H1 (cell line): ENCODE measurements at regions not wholly inside any gene's neighbourhood (a gene's known extent, or its start where the extent isn't known, plus 50 kb on each side); places are given as distances from the start of the nearest gene placed in this dataset.

Experiments used
- CTCF ChIA-PET: fragments of 300-600 bp; sonication (Branson Sonifier 250); formaldehyde crosslinking; loops from one replicate; lab custom pipeline; 2021; ENCODE audit not compliant: partially characterized antibody; lab: Charles Lee
- POLR2A ChIA-PET: fragments of 300-600 bp; sonication (Branson Sonifier 250); formaldehyde crosslinking; loops from one replicate; lab custom pipeline; 2021; ENCODE audit warnings: inconsistent platforms; ENCODE audit not compliant: partially characterized antibody; lab: Charles Lee
- DNase-seq, 2 experiments: peaks; one replicate each; pipeline versions ENCODE4 v3.0.0 to v3.0.0-alpha.2; 2010 to 2022; ENCODE audit warnings: low spot score in 2 of 2, low read depth in 1 of 2, mixed read lengths in 1 of 2
- FAIRE-seq: peaks from 2 replicates; lab custom pipeline; 2011; peaks lifted over from hg19 to GRCh38; lab: Jason Lieb, UNC
- H2AFZ ChIP-seq: 2 replicates; pipeline ENCODE4 v1.8.1; 2012; ENCODE audit warnings: low read length, inconsistent platforms
- H2AK5ac ChIP-seq: 2 replicates; pipeline ENCODE4 v1.6.1; 2013; ENCODE audit warnings: low read depth, low read length
- H2BK120ac ChIP-seq: replicated peaks from 2 replicates; pipeline ENCODE3; 2013; ENCODE audit warnings: low read depth, low read length, inconsistent platforms
- H2BK12ac ChIP-seq: 2 replicates; pipeline ENCODE4 v1.6.1; 2013; ENCODE audit warnings: low read depth, low read length
- H2BK15ac ChIP-seq: 2 replicates; pipeline ENCODE4 v1.6.1; 2013; ENCODE audit warnings: low read length
- H2BK20ac ChIP-seq: 2 replicates; pipeline ENCODE4 v1.6.1; 2013; ENCODE audit warnings: low read length
- H2BK5ac ChIP-seq: 2 replicates; pipeline ENCODE4 v1.6.1; 2013; ENCODE audit warnings: low read depth, low read length
- H3K14ac ChIP-seq: 2 replicates; pipeline ENCODE4 v1.6.1; 2013; ENCODE audit warnings: inconsistent platforms; ENCODE audit not compliant: insufficient read length
- H3K18ac ChIP-seq: 2 replicates; pipeline ENCODE4 v1.6.1; 2013; ENCODE audit warnings: low read length; ENCODE audit errors: extremely low read depth
- H3K23ac ChIP-seq: 2 replicates; pipeline ENCODE4 v1.6.1; 2013; ENCODE audit warnings: inconsistent platforms; ENCODE audit not compliant: insufficient read length
- H3K23me2 ChIP-seq: 2 replicates; pipeline ENCODE4 v1.6.1; 2013; ENCODE audit warnings: low read depth, low read length
- H3K27ac ChIP-seq: 2 replicates; pipeline ENCODE4 v1.6.1; 2011; ENCODE audit warnings: low read depth, low read length, inconsistent platforms
- H3K27me3 ChIP-seq, 4 experiments: replicated peaks in 1 of 4; 1 replicate in 1 of 4; 2 replicates in 3 of 4; pipeline versions ENCODE4 v1.6.1 to v1.8.1; 2011 to 2013; ENCODE audit warnings: low read length in 3 of 4, mild to moderate bottlenecking in 3 of 4, inconsistent platforms in 2 of 4, mixed read lengths in 2 of 4, moderate library complexity in 1 of 4; ENCODE audit not compliant: control insufficient read depth in 3 of 4, insufficient read depth in 3 of 4; ENCODE audit errors: extremely low read depth in 1 of 4
- H3K36me3 ChIP-seq, 4 experiments: 2 replicates each; pipeline versions ENCODE4 v1.6.1 to v1.8.1; 2011 to 2013; ENCODE audit warnings: mild to moderate bottlenecking in 4 of 4, low read length in 3 of 4, moderate library complexity in 2 of 4, control low read depth in 1 of 4, inconsistent platforms in 1 of 4; ENCODE audit not compliant: insufficient read depth in 4 of 4, control insufficient read depth in 2 of 4
- H3K4ac ChIP-seq: replicated peaks from 2 replicates; pipeline ENCODE3; 2013; ENCODE audit warnings: low read length, low read depth, mixed read lengths, inconsistent platforms; ENCODE audit not compliant: insufficient read length
- H3K4me1 ChIP-seq, 4 experiments: replicated peaks in 1 of 4; 1 replicate in 1 of 4; 2 replicates in 3 of 4; pipeline versions ENCODE4 v1.6.1 to v1.8.1; 2011 to 2013; ENCODE audit warnings: low read length in 3 of 4, inconsistent platforms in 2 of 4, mixed read lengths in 1 of 4; ENCODE audit not compliant: insufficient read depth in 4 of 4, control insufficient read depth in 3 of 4
- H3K4me2 ChIP-seq, 2 experiments: 2 replicates each; pipeline versions ENCODE4 v1.6.1 to v1.8.1; 2011 to 2013; ENCODE audit warnings: low read depth in 2 of 2, low read length in 2 of 2, control low read depth in 1 of 2, inconsistent platforms in 1 of 2, mild to moderate bottlenecking in 1 of 2; ENCODE audit not compliant: insufficient read depth in 1 of 2
- H3K4me3 ChIP-seq, 4 experiments: fragments of 200-600, 300-600 bp in 1 of 4; sonication (generic), shearing (Covaris generic), sonication (Bioruptor Twin) in 1 of 4; 2 replicates each; pipeline versions ENCODE4 v1.5.1 to v1.8.1; 2011 to 2016; ENCODE audit warnings: low read length in 4 of 4, low read depth in 3 of 4, control low read depth in 2 of 4, inconsistent platforms in 2 of 4, mild to moderate bottlenecking in 2 of 4, mixed read lengths in 1 of 4, moderate library complexity in 1 of 4; ENCODE audit not compliant: insufficient read depth in 2 of 4; ENCODE audit errors: extremely low read depth in 1 of 4
- H3K56ac ChIP-seq: replicated peaks from 2 replicates; pipeline ENCODE3; 2013; ENCODE audit warnings: low read depth, mild to moderate bottlenecking, mixed read lengths, low read length, inconsistent platforms; ENCODE audit not compliant: insufficient read length
- H3K79me1 ChIP-seq: 2 replicates; pipeline ENCODE4 v1.6.1; 2013; ENCODE audit warnings: low read depth, low read length, control low read depth
- H3K79me2 ChIP-seq, 2 experiments: 2 replicates each; pipeline versions ENCODE4 v1.6.1 to v1.8.1; 2012 to 2013; ENCODE audit warnings: low read length in 2 of 2, mild to moderate bottlenecking in 2 of 2, inconsistent platforms in 1 of 2; ENCODE audit not compliant: insufficient read depth in 2 of 2, control insufficient read depth in 1 of 2
- H3K9ac ChIP-seq, 4 experiments: replicated peaks in 1 of 4; 1 replicate in 1 of 4; 2 replicates in 3 of 4; pipeline versions ENCODE4 v1.6.1 to v1.8.1; 2011 to 2013; ENCODE audit warnings: low read depth in 3 of 4, low read length in 3 of 4, control low read depth in 2 of 4, mild to moderate bottlenecking in 2 of 4, moderate library complexity in 2 of 4, inconsistent platforms in 1 of 4; ENCODE audit errors: extremely low read depth in 1 of 4
- H3K9me3 ChIP-seq, 2 experiments: 2 replicates each; pipeline versions ENCODE4 v1.6.1 to v1.8.1; 2012 to 2013; ENCODE audit warnings: mild to moderate bottlenecking in 2 of 2, moderate library complexity in 2 of 2, control low read depth in 1 of 2, inconsistent platforms in 1 of 2, low read depth in 1 of 2, low read length in 1 of 2, mixed read lengths in 1 of 2; ENCODE audit not compliant: insufficient read depth in 2 of 2
- H4K20me1 ChIP-seq, 2 experiments: replicated peaks in 1 of 2; 2 replicates each; pipeline versions ENCODE3 to v1.8.1; 2011 to 2013; ENCODE audit warnings: inconsistent platforms in 2 of 2, low read length in 2 of 2, mild to moderate bottlenecking in 1 of 2; ENCODE audit not compliant: insufficient read depth in 2 of 2, control insufficient read depth in 1 of 2
- H4K5ac ChIP-seq: 2 replicates; pipeline ENCODE4 v1.6.1; 2013; ENCODE audit warnings: low read length, low read depth, mixed read lengths, inconsistent platforms; ENCODE audit not compliant: insufficient read length
- H4K8ac ChIP-seq: 2 replicates; pipeline ENCODE4 v1.8.0; 2013; ENCODE audit warnings: mild to moderate bottlenecking, moderate library complexity, low read length, inconsistent platforms; ENCODE audit not compliant: insufficient read depth; ENCODE audit errors: extremely low read depth
- H4K91ac ChIP-seq: replicated peaks from 2 replicates; pipeline ENCODE3; 2013; ENCODE audit warnings: low read length, mixed read lengths, inconsistent platforms; ENCODE audit not compliant: insufficient read length
- RAD21 ChIP-seq, 2 experiments: IDR thresholded peaks in 1 of 2; conservative IDR thresholded peaks in 1 of 2; 2 replicates each; pipeline ENCODE4 v1.6.1; 2011; ENCODE audit warnings: low read depth in 2 of 2, low read length in 2 of 2, improper control_type of control experiment in 1 of 2, inconsistent platforms in 1 of 2, mild to moderate bottlenecking in 1 of 2, moderate library complexity in 1 of 2
- SRF ChIP-seq: IDR thresholded peaks from 2 replicates; pipeline ENCODE4 v1.6.1; 2011; ENCODE audit warnings: mild to moderate bottlenecking, low read depth, low read length, moderate library complexity
- WGBS, 2 experiments: shearing (Covaris generic) in 1 of 2; methylation state at CpG; one replicate each; pipeline versions ENCODE4 v1.1.6 to v1.1.7; 2013 to 2015; ENCODE audit warnings: low lambda C conversion rate in 2 of 2, mixed read lengths in 2 of 2, inconsistent platforms in 1 of 2, low coverage in 1 of 2, missing lambda C conversion rate in 1 of 2; ENCODE audit not compliant: insufficient replicate concordance in 2 of 2, insufficient coverage in 1 of 2, insufficient read length in 1 of 2; ENCODE audit errors: extremely low coverage in 1 of 2, missing lambda C conversion rate in 1 of 2; 5-methylcytosine and 5-hydroxymethylcytosine counted together
- TF ChIP-seq, protein P1 (sequence below): IDR thresholded peaks from 2 replicates; pipeline ENCODE4 v1.6.1; 2011; ENCODE audit warnings: low read length, improper control_type of control experiment

DNA sequence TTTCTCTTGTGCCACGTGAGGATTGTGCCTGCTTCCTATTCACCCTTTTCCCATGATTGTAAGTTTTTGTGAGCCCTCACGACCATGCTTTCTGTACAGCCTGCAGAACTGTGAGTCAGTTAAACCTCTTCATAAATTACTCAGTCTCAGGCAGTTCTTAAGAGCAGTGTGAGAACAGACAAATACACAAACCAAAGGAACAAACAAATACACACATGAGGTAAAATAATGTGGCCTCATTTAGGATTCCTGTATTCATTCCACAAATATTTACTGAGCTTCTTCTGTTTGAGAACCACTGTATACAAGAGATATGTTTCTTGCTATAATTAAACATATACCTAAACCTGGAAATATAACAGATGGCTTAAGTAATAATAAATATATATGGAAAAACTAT, 760.3 kb downstream of the CDH9 start:
- WGBS, 2 experiments = 88% methylated on average over 2 of the region's 2 CpGs; no CpG with 5 or more reads in 1 of the 2 experiments

More for the DNA sequence above, 760.3 kb downstream of the CDH9 start:
- Histone ChIP-seq H2BK20ac (no peak overlapping the region), H2BK5ac (no peak overlapping the region), H4K8ac (no peak overlapping the region), H2AFZ (no peak overlapping the region), H3K4me2 (no peak overlapping the region), H2AK5ac (no peak overlapping the region), H3K18ac (no peak overlapping the region), H3K9ac (no peak overlapping the region), H3K14ac (no peak overlapping the region), H2BK12ac (no peak overlapping the region), H3K23ac (no peak overlapping the region), H3K79me2 (no peaks in the 10 kb centered on the region), H3K27ac (no peak overlapping the region), H3K23me2 (no peaks in the 10 kb centered on the region), H3K56ac (no peak overlapping the region), H4K5ac (no peak overlapping the region), H4K91ac (no peak overlapping the region), H3K4ac (no peak overlapping the region), H3K79me1 (no peaks in the 10 kb centered on the region), H3K9me3 (no peaks in the 10 kb centered on the region), H2BK120ac (no peak overlapping the region), H3K27me3 (no peaks in the 10 kb centered on the region), H3K4me3 (no peak overlapping the region), H4K20me1 (no peaks in the 10 kb centered on the region), H3K36me3 (no peaks in the 10 kb centered on the region), H2BK15ac (no peak overlapping the region), H3K4me1 (no peaks in the 10 kb centered on the region)
- FAIRE-seq (no peak), DNase-seq (no peak)
- ChIA-PET CTCF (no interaction called here), POLR2A (no interaction called here)
- TF ChIP-seq RAD21 (IDR thresholded peaks at IDR 0.05 in 1 of 2, conservative IDR thresholded peaks at IDR 0.05 in 1 of 2; ENCODE audit: low read depth in 2 of 2, low read length in 2 of 2) (no peak), SRF (no peak)
- TF ChIP-seq, protein P1, sequence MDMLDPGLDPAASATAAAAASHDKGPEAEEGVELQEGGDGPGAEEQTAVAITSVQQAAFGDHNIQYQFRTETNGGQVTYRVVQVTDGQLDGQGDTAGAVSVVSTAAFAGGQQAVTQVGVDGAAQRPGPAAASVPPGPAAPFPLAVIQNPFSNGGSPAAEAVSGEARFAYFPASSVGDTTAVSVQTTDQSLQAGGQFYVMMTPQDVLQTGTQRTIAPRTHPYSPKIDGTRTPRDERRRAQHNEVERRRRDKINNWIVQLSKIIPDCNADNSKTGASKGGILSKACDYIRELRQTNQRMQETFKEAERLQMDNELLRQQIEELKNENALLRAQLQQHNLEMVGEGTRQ = no peak
